PC-3 (cell line): ENCODE measurements at regions not wholly inside any gene's neighbourhood (a gene's known extent, or its start where the extent isn't known, plus 50 kb on each side); places are given as distances from the start of the nearest gene placed in this dataset.

ENCODE experiments used
- CTCF ChIP-seq: fragments of 300-600 bp; sonication (generic); conservative IDR thresholded peaks from 2 replicates; pipeline ENCODE4 v1.5.1; 2017; ENCODE audit warnings: antibody characterized with exemption, low read depth, mild to moderate bottlenecking, low read length
- EZH2phosphoT487 ChIP-seq: fragments of 300-600 bp; sonication (generic); IDR thresholded peaks from 2 replicates; pipeline ENCODE4 v1.6.1; 2018; ENCODE audit warnings: mild to moderate bottlenecking, antibody characterized with exemption, low read length, borderline replicate concordance

GRCh38 chr21:35169574-35169973, 120.5 kb upstream of the RUNX1 start:
- TF ChIP-seq CTCF: no peak
- TF ChIP-seq EZH2phosphoT487: no peak
